Right atrium auricular region (tissue), 2 donors: ENCODE measurements at regions not wholly inside any gene's neighbourhood (a gene's known extent, or its start where the extent isn't known, plus 50 kb on each side); places are given as distances from the start of the nearest gene placed in this dataset.

Source experiments
- DNase-seq: peaks from one replicate; pipeline ENCODE4 v3.0.0-alpha.2; 2019; ENCODE audit warnings: low spot score
- H3K27ac ChIP-seq, 2 donors: fragments of 200-600 bp; sonication (generic); 1 replicate in 1 of 2; 2 replicates in 1 of 2; pipeline ENCODE4 v1.5.1; 2016 to 2019
- H3K27me3 ChIP-seq, 2 donors: fragments of 200-600 bp; sonication (generic); one replicate each; pipeline versions ENCODE4 v1.5.1 to v1.6.0; 2017 to 2019
- H3K36me3 ChIP-seq: fragments of 200-600 bp; sonication (generic); one replicate; pipeline ENCODE4 v1.5.1; 2016
- H3K4me1 ChIP-seq, 2 donors: fragments of 200-600 bp; sonication (generic); one replicate each; pipeline versions ENCODE4 v1.5.1 to v1.6.0; 2017 to 2019
- H3K4me3 ChIP-seq, 2 donors: fragments of 200-600 bp; sonication (generic); 1 replicate in 1 of 2; 2 replicates in 1 of 2; pipeline ENCODE4 v1.5.1; 2017 to 2019; ENCODE audit warnings: mild to moderate bottlenecking in 1 of 2, moderate library complexity in 1 of 2
- H3K9me3 ChIP-seq, 2 donors: fragments of 200-600 bp; sonication (generic); one replicate each; pipeline ENCODE4 v1.5.1; 2019
- TF ChIP-seq, protein P1 (sequence below), 2 donors: fragments of 200-600 bp; sonication (generic); IDR thresholded peaks; one replicate each; pipeline ENCODE4 v1.5.1; 2019; ENCODE audit warnings: antibody characterized with exemption in 2 of 2

DNA sequence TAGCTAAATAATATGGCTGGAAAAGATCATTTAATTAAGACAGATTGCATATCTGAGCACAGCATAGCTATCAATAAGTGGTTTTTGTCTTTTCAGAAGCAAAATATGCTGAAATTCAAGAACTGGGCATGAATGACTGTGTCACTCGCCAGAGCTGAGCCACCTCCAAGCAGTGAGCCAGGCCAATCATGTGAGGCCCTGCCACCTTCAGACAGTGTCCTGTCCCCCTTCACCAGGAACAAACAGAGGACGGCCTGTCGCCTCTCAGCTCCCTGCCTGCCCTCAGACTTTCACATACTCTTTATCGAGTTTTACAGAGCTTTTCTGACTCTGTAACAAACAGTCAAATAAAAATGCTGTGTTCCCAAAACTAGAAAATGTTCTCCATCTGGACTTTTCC is 171.0 kb upstream of the TSC22D1 start:
- Histone ChIP-seq H3K36me3 (no peaks in the 10 kb centered on the region), H3K4me3 (no peak overlapping the region), H3K27ac (peak overlapping the region; percentile 63 to 73), H3K4me1 (no peaks in the 10 kb centered on the region), H3K27me3 (no peaks in the 10 kb centered on the region), H3K9me3 (no peaks in the 10 kb centered on the region)
- DNase-seq, result no peak
- TF ChIP-seq, protein P1, sequence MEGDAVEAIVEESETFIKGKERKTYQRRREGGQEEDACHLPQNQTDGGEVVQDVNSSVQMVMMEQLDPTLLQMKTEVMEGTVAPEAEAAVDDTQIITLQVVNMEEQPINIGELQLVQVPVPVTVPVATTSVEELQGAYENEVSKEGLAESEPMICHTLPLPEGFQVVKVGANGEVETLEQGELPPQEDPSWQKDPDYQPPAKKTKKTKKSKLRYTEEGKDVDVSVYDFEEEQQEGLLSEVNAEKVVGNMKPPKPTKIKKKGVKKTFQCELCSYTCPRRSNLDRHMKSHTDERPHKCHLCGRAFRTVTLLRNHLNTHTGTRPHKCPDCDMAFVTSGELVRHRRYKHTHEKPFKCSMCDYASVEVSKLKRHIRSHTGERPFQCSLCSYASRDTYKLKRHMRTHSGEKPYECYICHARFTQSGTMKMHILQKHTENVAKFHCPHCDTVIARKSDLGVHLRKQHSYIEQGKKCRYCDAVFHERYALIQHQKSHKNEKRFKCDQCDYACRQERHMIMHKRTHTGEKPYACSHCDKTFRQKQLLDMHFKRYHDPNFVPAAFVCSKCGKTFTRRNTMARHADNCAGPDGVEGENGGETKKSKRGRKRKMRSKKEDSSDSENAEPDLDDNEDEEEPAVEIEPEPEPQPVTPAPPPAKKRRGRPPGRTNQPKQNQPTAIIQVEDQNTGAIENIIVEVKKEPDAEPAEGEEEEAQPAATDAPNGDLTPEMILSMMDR (IDR thresholded peaks at IDR 0.05), result no peak

DNA sequence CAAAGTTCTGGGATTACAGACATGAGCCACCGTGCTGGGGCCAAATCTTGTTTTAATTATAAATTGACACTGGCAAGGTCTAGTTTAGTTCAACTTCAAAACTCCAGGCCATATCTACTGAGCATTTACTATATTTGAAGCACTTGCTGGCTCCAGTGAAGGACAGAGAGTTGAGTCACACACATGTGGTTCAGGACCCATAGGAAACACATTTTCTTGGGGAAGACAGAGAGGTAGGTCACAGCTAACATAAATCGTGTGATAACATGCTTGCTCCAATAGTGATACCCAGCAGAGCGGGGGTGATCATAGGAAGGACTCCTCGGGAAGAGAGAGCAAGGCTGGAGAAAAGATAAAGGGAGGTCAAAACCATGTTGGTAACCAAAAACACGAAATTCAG is 170.6 kb upstream of the TSC22D1 start:
- no peak for DNase-seq
- Histone ChIP-seq H3K9me3 (no peaks in the 10 kb centered on the region), H3K27me3 (no peaks in the 10 kb centered on the region), H3K36me3 (no peaks in the 10 kb centered on the region), H3K4me1 (no peaks in the 10 kb centered on the region), H3K4me3 (no peak overlapping the region), H3K27ac (peak overlapping the region; percentile 63 to 73)
- TF ChIP-seq, protein P1 (IDR thresholded peaks at IDR 0.05), result no peak

DNA sequence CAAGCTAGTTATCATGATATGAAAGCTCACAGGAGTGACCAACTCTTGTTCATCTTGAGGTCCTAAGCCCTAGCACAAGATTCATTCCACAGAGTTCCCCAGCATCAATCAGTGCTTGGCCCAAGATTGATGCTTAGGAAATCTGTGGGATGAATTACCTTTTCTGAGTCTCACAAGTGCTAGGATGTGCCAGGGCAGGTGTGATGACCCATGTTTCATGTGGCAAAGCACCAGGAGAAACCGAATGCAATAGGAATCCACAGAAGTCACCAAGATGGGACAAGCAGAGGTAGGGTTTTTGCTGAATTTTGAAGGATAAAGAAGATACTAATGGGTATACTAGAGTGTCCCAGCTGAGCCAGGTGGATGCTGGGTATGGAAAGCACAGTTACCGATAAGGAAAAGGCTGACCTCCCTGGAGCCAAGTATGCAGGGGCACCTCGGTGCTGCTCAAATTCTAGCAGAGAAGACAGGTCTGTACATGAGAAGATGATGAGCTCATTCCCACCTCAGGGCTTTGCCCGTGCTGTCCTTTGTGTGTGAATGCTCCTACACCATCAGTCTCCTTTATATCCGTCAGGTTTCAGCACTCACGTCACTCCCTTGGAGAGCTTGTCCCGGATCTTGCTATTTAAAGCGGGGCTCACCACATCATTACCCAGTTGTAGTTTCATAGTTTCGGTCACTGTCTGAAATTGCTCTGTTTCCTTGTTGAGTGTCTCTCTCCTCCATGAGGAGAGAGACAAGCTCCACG is 168.9 kb upstream of the TSC22D1 start:
- Histone ChIP-seq H3K27ac (peak overlapping the region in 1 of 2 donors; percentile 73), H3K4me1 (no peaks in the 10 kb centered on the region), H3K9me3 (no peaks in the 10 kb centered on the region), H3K36me3 (no peaks in the 10 kb centered on the region), H3K4me3 (no peak overlapping the region), H3K27me3 (no peaks in the 10 kb centered on the region)
- TF ChIP-seq, protein P1 (IDR thresholded peaks at IDR 0.05), result no peak
- no peak for DNase-seq

DNA sequence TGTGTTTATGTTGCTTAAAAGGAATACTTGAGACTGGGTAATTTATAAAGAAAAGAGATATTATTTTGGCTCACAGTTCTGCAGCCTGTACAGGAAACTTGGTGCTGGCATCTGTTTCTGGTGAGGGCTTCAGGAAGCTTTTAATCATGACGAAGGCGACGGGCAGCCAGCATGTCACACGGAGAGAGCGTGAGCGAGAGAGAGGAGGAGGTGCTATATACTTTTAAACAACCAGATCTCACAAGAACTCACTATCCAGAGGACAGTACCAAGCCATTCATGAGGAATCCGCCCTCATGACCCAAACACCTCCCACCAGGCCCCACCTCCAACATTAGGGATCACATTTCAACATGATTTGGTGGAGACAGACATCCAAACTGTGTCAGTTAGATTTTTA is 163.4 kb upstream of the TSC22D1 start:
- Histone ChIP-seq H3K9me3 (no peaks in the 10 kb centered on the region), H3K27ac (peak overlapping the region; percentile 32 to 60), H3K4me3 (no peak overlapping the region), H3K36me3 (no peaks in the 10 kb centered on the region), H3K4me1 (peaks cover 0 to 7% of the 10 kb centered on the region in 2 donors), H3K27me3 (no peaks in the 10 kb centered on the region)
- no peak for DNase-seq
- TF ChIP-seq, protein P1 (IDR thresholded peaks at IDR 0.05), result no peak

DNA sequence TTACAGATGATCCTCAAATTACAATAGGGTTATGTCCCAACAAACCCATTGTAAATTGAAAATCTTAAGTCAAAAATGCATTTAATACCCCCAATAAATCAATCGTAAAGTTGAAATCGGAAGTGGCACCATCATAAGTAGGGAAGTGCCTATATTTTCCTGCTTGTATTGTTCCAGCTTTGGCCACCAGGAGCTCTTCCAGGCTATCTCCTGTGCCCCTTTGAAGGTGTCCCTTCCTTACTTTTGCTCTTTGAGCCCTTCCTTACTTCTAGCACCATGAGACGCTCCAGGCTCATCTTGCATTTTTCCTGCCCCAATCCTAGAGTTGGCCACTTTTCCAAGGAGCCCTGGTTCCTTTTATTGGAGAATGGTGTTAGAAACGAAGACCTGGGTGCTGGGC is 163.0 kb upstream of the TSC22D1 start:
- H3K4me1 ChIP-seq, result peaks cover 0 to 11% of the 10 kb centered on the region in 2 donors
- no peaks in the 10 kb centered on the region for H3K36me3 ChIP-seq
- H3K27me3 ChIP-seq, result no peaks in the 10 kb centered on the region
- H3K9me3 ChIP-seq, result no peaks in the 10 kb centered on the region
- TF ChIP-seq, protein P1 (IDR thresholded peaks at IDR 0.05), result no peak
- peak overlapping the region; percentile 32 to 60 for H3K27ac ChIP-seq
- no peak overlapping the region for H3K4me3 ChIP-seq
- DNase-seq, result no peak

DNA sequence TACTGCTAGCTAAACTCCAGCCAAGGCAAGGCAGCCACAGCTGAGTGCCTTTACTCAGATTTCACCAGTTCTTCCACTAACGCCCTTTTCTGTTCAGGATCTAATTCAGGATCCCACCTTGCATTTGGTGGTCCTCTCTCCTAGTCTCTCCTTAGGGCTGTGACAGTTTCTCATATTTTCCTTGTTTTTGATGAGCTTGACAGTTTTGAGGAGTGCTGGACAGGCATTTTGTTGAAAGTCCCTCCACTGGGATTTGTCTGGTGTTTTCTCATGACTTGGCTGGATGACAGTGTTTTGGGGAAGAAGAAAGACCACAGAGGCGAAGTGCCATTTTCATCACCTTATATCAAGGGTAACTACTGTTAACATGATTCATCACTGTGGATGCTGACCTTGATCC is 162.3 kb upstream of the TSC22D1 start:
- no peak for DNase-seq
- Histone ChIP-seq H3K27ac (peak overlapping the region; percentile 32 to 60), H3K4me3 (no peak overlapping the region), H3K4me1 (peaks cover 0 to 12% of the 10 kb centered on the region in 2 donors), H3K27me3 (no peaks in the 10 kb centered on the region), H3K9me3 (no peaks in the 10 kb centered on the region), H3K36me3 (no peaks in the 10 kb centered on the region)
- TF ChIP-seq, protein P1 (IDR thresholded peaks at IDR 0.05), result no peak
